HEK293 (cell line): ENCODE measurements at regions not wholly inside any gene's neighbourhood (a gene's known extent, or its start where the extent isn't known, plus 50 kb on each side); places are given as distances from the start of the nearest gene placed in this dataset.

Source experiments
- CTCF ChIA-PET: fragments of 350-600 bp; formaldehyde crosslinking; extraction: SDS; loops from one replicate; lab custom pipeline; 2021; ENCODE audit warnings: antibody characterized with exemption; lab: Yijun Ruan, JAX
- POLR2A ChIA-PET: fragments of 300-600 bp; formaldehyde crosslinking; extraction: SDS; loops from one replicate; lab custom pipeline; 2020; ENCODE audit warnings: antibody characterized with exemption, inconsistent platforms; lab: Yijun Ruan, JAX
- H3K27ac ChIP-seq: fragments of 200-500 bp; sonication (Bioruptor generic); 2 replicates; pipeline ENCODE4 v1.5.1; 2014; ENCODE audit warnings: low read depth, low read length, control low read depth, inconsistent platforms; ENCODE audit errors: extremely low read depth
- H3K36me3 ChIP-seq, 2 experiments: fragments of 200-500 bp in 1 of 2; sonication (Bioruptor generic) in 1 of 2; 1 replicate in 1 of 2; 2 replicates in 1 of 2; pipeline ENCODE4 v1.5.1; 2014 to 2017; ENCODE audit warnings: inconsistent platforms in 2 of 2, low read length in 2 of 2; ENCODE audit not compliant: control insufficient read depth in 2 of 2, insufficient read depth in 1 of 2
- H3K4me1 ChIP-seq: fragments of 200-500 bp; sonication (Bioruptor generic); 2 replicates; pipeline ENCODE4 v1.5.1; 2014; ENCODE audit warnings: mild to moderate bottlenecking, low read length, inconsistent platforms; ENCODE audit not compliant: control insufficient read depth, insufficient read depth
- H3K4me3 ChIP-seq: 2 replicates; pipeline ENCODE4 v1.5.1; 2011; ENCODE audit warnings: low read depth, mild to moderate bottlenecking, control low read depth, low read length, moderate library complexity
- H3K9me3 ChIP-seq: fragments of 200-500 bp; sonication (Bioruptor generic); 2 replicates; pipeline ENCODE4 v1.5.1; 2014; ENCODE audit warnings: low read depth, low read length, inconsistent platforms; ENCODE audit not compliant: control insufficient read depth, insufficient read depth
- REST ChIP-seq: fragments of 450-650 bp; formaldehyde crosslinking; IDR thresholded peaks from 2 replicates; pipeline ENCODE4 v1.5.1; 2016; ENCODE audit warnings: missing biosample characterization, missing genetic modification characterization
- SALL2 ChIP-seq: fragments of 450-650 bp; formaldehyde crosslinking; IDR thresholded peaks from 2 replicates; pipeline ENCODE4 v1.5.0; 2017; ENCODE audit warnings: missing biosample characterization, mild to moderate bottlenecking, missing genetic modification characterization, borderline replicate concordance
- SCRT1 ChIP-seq: fragments of 450-650 bp; formaldehyde crosslinking; IDR thresholded peaks from 2 replicates; pipeline ENCODE4 v1.5.1; 2016; ENCODE audit warnings: missing biosample characterization, missing genetic modification characterization, borderline replicate concordance
- SCRT2 ChIP-seq: fragments of 450-650 bp; formaldehyde crosslinking; IDR thresholded peaks from 2 replicates; pipeline ENCODE4 v1.5.1; 2016; ENCODE audit warnings: missing biosample characterization, missing genetic modification characterization
- SP2 ChIP-seq: fragments of 450-650 bp; formaldehyde crosslinking; IDR thresholded peaks from 2 replicates; pipeline ENCODE4 v1.5.1; 2016; ENCODE audit warnings: missing biosample characterization, missing genetic modification characterization
- SP3 ChIP-seq: fragments of 450-650 bp; formaldehyde crosslinking; IDR thresholded peaks from 2 replicates; pipeline ENCODE4 v1.5.1; 2016; ENCODE audit warnings: missing biosample characterization, missing genetic modification characterization
- SP7 ChIP-seq: fragments of 450-650 bp; formaldehyde crosslinking; IDR thresholded peaks from 2 replicates; pipeline ENCODE4 v1.5.1; 2016; ENCODE audit warnings: missing biosample characterization, missing genetic modification characterization
- TCF7L2 ChIP-seq: IDR thresholded peaks from 2 replicates; pipeline ENCODE4 v1.6.1; 2011; ENCODE audit warnings: low read depth, mild to moderate bottlenecking, inconsistent platforms, low read length, moderate library complexity, borderline replicate concordance
- YY1 ChIP-seq: fragments of 450-650 bp; formaldehyde crosslinking; IDR thresholded peaks from 2 replicates; pipeline ENCODE4 v1.5.1; 2018; ENCODE audit warnings: missing biosample characterization, missing genetic modification characterization
- ZNF112 ChIP-seq: fragments of 450-650 bp; formaldehyde crosslinking; IDR thresholded peaks from 2 replicates; pipeline ENCODE4 v1.5.0; 2017; ENCODE audit warnings: missing biosample characterization, missing genetic modification characterization
- ZNF121 ChIP-seq: fragments of 450-650 bp; formaldehyde crosslinking; IDR thresholded peaks from 2 replicates; pipeline ENCODE4 v1.5.1; 2016; ENCODE audit warnings: missing biosample characterization, missing genetic modification characterization
- ZNF18 ChIP-seq: fragments of 450-650 bp; formaldehyde crosslinking; IDR thresholded peaks from 2 replicates; pipeline ENCODE4 v1.5.1; 2016; ENCODE audit warnings: missing biosample characterization, missing genetic modification characterization
- ZNF211 ChIP-seq: fragments of 450-650 bp; formaldehyde crosslinking; IDR thresholded peaks from 2 replicates; pipeline ENCODE4 v1.5.1; 2016; ENCODE audit warnings: low read depth, missing biosample characterization, missing genetic modification characterization
- ZNF239 ChIP-seq: fragments of 450-650 bp; formaldehyde crosslinking; IDR thresholded peaks from 2 replicates; pipeline ENCODE4 v1.5.1; 2016; ENCODE audit warnings: missing biosample characterization, missing genetic modification characterization
- ZNF24 ChIP-seq: fragments of 450-650 bp; formaldehyde crosslinking; IDR thresholded peaks from 2 replicates; pipeline ENCODE4 v1.5.1; 2016; ENCODE audit warnings: missing biosample characterization, missing genetic modification characterization
- ZNF26 ChIP-seq: fragments of 450-650 bp; formaldehyde crosslinking; IDR thresholded peaks from 2 replicates; pipeline ENCODE4 v1.5.1; 2016; ENCODE audit warnings: missing biosample characterization, missing genetic modification characterization
- ZNF292 ChIP-seq: fragments of 450-650 bp; formaldehyde crosslinking; IDR thresholded peaks from 2 replicates; pipeline ENCODE4 v1.5.1; 2016; ENCODE audit warnings: low read depth, missing biosample characterization, missing genetic modification characterization, borderline replicate concordance
- ZNF394 ChIP-seq: fragments of 450-650 bp; formaldehyde crosslinking; IDR thresholded peaks from 2 replicates; pipeline ENCODE4 v1.5.1; 2016; ENCODE audit warnings: missing biosample characterization, missing genetic modification characterization, mild to moderate bottlenecking, moderate library complexity, borderline replicate concordance
- ZNF404 ChIP-seq: fragments of 450-650 bp; formaldehyde crosslinking; IDR thresholded peaks from 2 replicates; pipeline ENCODE4 v1.5.1; 2017; ENCODE audit warnings: missing biosample characterization, missing genetic modification characterization
- ZNF488 ChIP-seq: fragments of 450-650 bp; formaldehyde crosslinking; IDR thresholded peaks from 2 replicates; pipeline ENCODE4 v1.5.1; 2016; ENCODE audit warnings: missing biosample characterization, missing genetic modification characterization
- ZNF510 ChIP-seq: fragments of 450-650 bp; formaldehyde crosslinking; IDR thresholded peaks from 2 replicates; pipeline ENCODE4 v1.5.1; 2018; ENCODE audit warnings: mild to moderate bottlenecking, missing genetic modification characterization, missing biosample characterization; ENCODE audit not compliant: insufficient replicate concordance
- ZNF660 ChIP-seq: fragments of 450-650 bp; IDR thresholded peaks from 2 replicates; pipeline ENCODE4 v1.5.1; 2018; ENCODE audit warnings: missing biosample characterization, mild to moderate bottlenecking, missing genetic modification characterization
- ZNF701 ChIP-seq: fragments of 450-650 bp; formaldehyde crosslinking; IDR thresholded peaks from 2 replicates; pipeline ENCODE4 v1.5.1; 2016; ENCODE audit warnings: missing biosample characterization, missing genetic modification characterization
- ZNF830 ChIP-seq: fragments of 450-650 bp; IDR thresholded peaks from 2 replicates; pipeline ENCODE4 v1.5.0; 2018; ENCODE audit warnings: missing biosample characterization, missing genetic modification characterization, low read depth, mild to moderate bottlenecking, moderate library complexity
- ZSCAN23 ChIP-seq: fragments of 450-650 bp; formaldehyde crosslinking; IDR thresholded peaks from 2 replicates; pipeline ENCODE4 v1.5.1; 2016; ENCODE audit warnings: missing biosample characterization, missing genetic modification characterization
- ZSCAN5A ChIP-seq: fragments of 450-650 bp; formaldehyde crosslinking; IDR thresholded peaks from 2 replicates; pipeline ENCODE4 v1.5.1; 2016; ENCODE audit warnings: missing biosample characterization, missing genetic modification characterization

GRCh38 chr3:53970661-53971060 is 79.0 kb upstream of the SELENOK start:
- no peak overlapping the region for H3K27ac ChIP-seq
- H3K4me1 ChIP-seq = no peaks in the 10 kb centered on the region
- ChIA-PET CTCF (no interaction called here), POLR2A (no interaction called here)
- H3K36me3 ChIP-seq = peaks cover 0 to 5% of the 10 kb centered on the region in 2 experiments; a peak in 1 of 3 replicates
- no peak overlapping the region for H3K4me3 ChIP-seq
- TF ChIP-seq SP3 (tag by site-specific recombination) (no peak), ZNF239 (no peak), SP7 (no peak), ZNF211 (tag by site-specific recombination) (no peak), ZNF701 (tag by site-specific recombination) (no peak), REST (peak; percentile 81), SCRT2 (no peak)
- H3K9me3 ChIP-seq = no peaks in the 10 kb centered on the region

- Histone ChIP-seq H3K27ac (no peak overlapping the region), H3K9me3 (no peaks in the 10 kb centered on the region), H3K36me3 (peaks cover 0 to 4% of the 10 kb centered on the region in 2 experiments; a peak in 1 of 3 replicates), H3K4me1 (no peaks in the 10 kb centered on the region), H3K4me3 (no peak overlapping the region)
- POLR2A ChIA-PET = no interaction called here
- TF ChIP-seq YY1 = no peak
- TF ChIP-seq ZNF510 (tag by site-specific recombination) = no peak
- TF ChIP-seq ZNF121 (tag by site-specific recombination) = no peak
- TF ChIP-seq ZNF18 (tag by site-specific recombination) = no peak
- TF ChIP-seq ZNF24 = no peak
- no peak for TF ChIP-seq ZNF660 (tag by site-specific recombination)
- no peak for TF ChIP-seq ZNF394
- TF ChIP-seq SP2 (tag by site-specific recombination) = no peak
- CTCF ChIA-PET = interaction anchor here (0.6 kb wide), 1 partner anchor 39 kb away, joined by 4 read pairs; no protein-coding TSS in a partner anchor
Observed at GRCh38 chr3:53969086-53969485, 77.4 kb upstream of the SELENOK start.

GRCh38 chr3:53965291-53965690 is 73.6 kb upstream of the SELENOK start:
- ChIA-PET POLR2A (no interaction called here), CTCF (no interaction called here)
- no peak overlapping the region for H3K4me3 ChIP-seq
- no peaks in the 10 kb centered on the region for H3K4me1 ChIP-seq
- no peaks in the 10 kb centered on the region for H3K9me3 ChIP-seq
- no peak overlapping the region for H3K27ac ChIP-seq
- H3K36me3 ChIP-seq = no peaks in the 10 kb centered on the region
- TF ChIP-seq ZNF488 (tag by site-specific recombination) (no peak), ZNF292 (tag by site-specific recombination) (no peak), ZNF112 (tag by site-specific recombination) (no peak), SCRT1 (tag by site-specific recombination) (no peak), ZSCAN23 (tag by site-specific recombination) (no peak), SALL2 (tag by site-specific recombination) (no peak), ZNF26 (no peak), TCF7L2 (no peak), ZSCAN5A (tag by site-specific recombination) (no peak), ZNF404 (tag by site-specific recombination) (no peak), ZNF830 (tag by site-specific recombination) (no peak)
